Left colon (tissue), 2 donors: ENCODE measurements at regions not wholly inside any gene's neighbourhood (a gene's known extent, or its start where the extent isn't known, plus 50 kb on each side); places are given as distances from the start of the nearest gene placed in this dataset.
"Not testable (repeated sequence)": the region's sequence is repeated elsewhere in the genome, so short reads cannot be mapped to it uniquely, and the experiment has no call there.

Experiments
- ATAC-seq: fragments of 200-7000 bp; cut with Tn5 transposase; one replicate; pipeline ENCODE4 v1.9.1; 2020; ENCODE audit warnings: mild to moderate bottlenecking, moderate library complexity
- DNase-seq, 2 donors: peaks; one replicate each; pipeline ENCODE4 v3.0.0-alpha.2; 2020
- intact Hi-C, 2 donors: fragments of 100-400 bp; cut with DNase I in 1 of 2; cut with micrococcal nuclease in 1 of 2; formaldehyde crosslinking; loops; one replicate each; pipeline versions ENCODE4 v1.11.2 to v1.14.0; 2022; cut with DNase I, micrococcal nuclease
- donor health status: DM: no; HTN: no; CAD: no.
- donor health status: DM: yes; HTN: yes; CAD: no.

DNA sequence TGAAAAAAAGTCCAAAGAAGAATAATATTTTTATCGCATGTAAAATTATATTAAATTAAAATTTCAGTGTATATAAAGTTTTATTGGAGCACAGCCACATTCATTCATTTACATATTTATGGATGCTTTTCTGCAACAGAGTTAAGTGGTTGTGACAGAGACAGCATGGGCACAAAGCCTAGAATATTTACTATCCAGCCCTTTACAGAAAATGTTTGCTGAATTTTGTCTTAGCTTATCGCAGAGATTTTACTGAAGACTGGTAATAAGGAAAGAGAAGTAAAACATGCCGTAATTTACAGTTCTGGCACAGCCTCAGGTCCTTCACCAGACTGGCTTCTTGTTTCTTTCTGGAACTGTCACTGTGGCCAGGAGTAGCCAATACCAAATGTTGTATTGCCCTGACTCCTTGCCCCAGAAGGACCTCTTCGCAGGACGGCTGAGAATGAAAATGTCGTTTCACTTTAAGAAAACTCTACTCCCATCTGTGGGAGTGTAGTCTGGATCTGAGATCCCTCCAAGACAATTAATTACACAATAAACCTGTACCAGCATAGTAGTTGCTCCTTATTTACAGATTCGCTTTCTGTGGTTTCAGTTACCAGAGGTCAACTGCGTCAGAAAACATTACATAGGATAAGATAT, 94.9 kb upstream of the GOT2 start:
- intact Hi-C loops = no loop called here
- ATAC-seq (no peak), DNase-seq (no peak)

GRCh38 chr16:58824201-58824600, 90.1 kb upstream of the GOT2 start:
- ATAC-seq (no peak), DNase-seq (no peak)
- intact Hi-C loops = no loop called here

- DNase-seq = no peak
- ATAC-seq = no peak
- intact Hi-C loops = no loop called here
These were observed 87.8 kb upstream of the GOT2 start for GRCh38 chr16:58821886-58822285.

DNA sequence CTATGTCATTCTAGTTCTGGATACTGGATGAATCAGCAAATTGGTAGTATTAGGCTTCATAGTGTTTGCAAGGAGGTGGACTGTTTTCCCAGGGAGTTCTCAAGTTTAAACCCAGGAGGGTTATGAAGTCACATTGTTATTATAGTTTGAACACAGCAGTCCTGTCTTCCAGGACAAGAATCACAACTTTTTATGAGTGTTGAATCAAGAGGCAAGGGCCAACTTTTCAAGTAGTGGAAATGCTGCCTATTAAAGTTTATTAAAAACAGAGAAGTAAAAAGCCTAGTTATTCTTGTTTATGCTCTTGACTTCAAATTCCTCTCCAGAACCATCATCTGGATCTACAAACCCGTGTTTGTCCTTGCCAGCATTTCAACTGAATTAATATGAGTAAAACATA, 86.3 kb upstream of the GOT2 start:
- ATAC-seq (no peak), DNase-seq (no peak)
- intact Hi-C loops = no loop called here

GRCh38 chr16:58815181-58815888, 81.2 kb upstream of the GOT2 start:
- intact Hi-C loops = no loop called here
- ATAC-seq = no peak
- no peak for DNase-seq

DNA sequence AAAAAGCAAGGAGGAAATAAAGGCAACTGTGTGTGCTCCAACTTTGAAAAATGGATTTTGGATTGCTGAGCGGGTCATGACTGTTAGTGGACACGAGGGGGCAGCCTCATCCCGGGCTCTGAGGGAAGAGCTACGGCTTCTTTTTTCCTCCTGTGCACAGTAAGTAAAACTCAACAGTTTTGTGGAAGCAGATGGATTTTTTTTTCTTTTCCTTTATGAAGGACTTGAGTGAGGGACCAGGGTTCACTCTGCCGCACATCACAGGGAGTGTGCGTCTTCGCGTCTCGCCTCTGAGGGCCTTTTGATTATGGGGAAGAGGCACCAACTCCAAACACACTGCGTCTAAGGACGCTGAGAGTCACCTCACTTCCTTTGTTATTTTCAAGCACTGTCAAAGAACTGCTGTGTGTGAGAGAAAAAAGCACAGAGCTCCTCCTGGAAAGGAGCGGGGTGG, 80.3 kb upstream of the GOT2 start:
- intact Hi-C loops = no loop called here
- ATAC-seq (peak; percentile 66), DNase-seq (peak in 1 of 2 donors; percentile 27)

- intact Hi-C loops = no loop called here
- DNase-seq = no peak
- ATAC-seq = no peak
These were observed 75.1 kb upstream of the GOT2 start for GRCh38 chr16:58809213-58809612.

DNA sequence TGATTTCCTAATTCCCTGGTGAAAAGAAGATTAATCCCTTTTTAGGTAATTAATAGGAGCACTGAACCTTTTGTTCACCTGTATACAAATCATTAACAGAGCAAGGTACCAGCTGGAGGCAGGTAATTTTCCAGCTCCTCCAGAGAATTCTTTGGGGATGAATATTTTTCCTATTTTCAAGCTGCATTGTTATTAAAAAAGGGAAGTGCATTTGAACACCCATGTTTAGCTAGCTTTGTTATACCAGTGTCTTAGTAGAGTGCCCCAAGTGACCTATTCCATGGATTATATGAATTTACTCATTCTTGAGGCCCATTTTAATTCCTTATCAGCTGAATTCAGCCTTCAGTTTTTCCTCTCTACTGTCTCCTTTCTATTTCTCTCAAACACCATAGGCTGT, 73.2 kb upstream of the GOT2 start:
- ATAC-seq = no peak
- no peak for DNase-seq
- intact Hi-C loops = no loop called here

GRCh38 chr16:58801838-58802237, 67.7 kb upstream of the GOT2 start:
- intact Hi-C loops = no loop called here
- ATAC-seq = no peak
- DNase-seq = no peak

GRCh38 chr16:58797137-58797801, 63.2 kb upstream of the GOT2 start:
- intact Hi-C loops = no loop called here
- no peak for ATAC-seq

DNA sequence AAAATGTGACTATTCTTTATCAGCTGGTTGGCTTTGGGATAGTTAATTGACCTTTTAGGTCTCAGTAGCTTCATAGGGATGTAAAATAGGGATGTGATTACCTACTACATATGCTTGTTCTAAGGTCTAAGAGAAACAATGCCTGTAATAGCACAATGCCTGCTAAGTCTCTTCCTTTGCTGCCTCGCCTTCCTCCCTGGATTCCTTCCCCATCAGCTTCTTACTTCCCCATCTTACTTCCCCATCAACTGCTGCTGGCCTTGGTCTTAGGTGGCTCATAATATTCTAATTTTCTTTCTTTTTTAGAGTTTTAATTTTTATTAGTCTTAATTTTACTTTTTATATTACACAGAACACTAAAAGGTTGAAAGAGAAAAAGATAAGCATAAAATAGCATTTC, 59.2 kb upstream of the GOT2 start:
- no peak for DNase-seq
- intact Hi-C loops = no loop called here
- no peak for ATAC-seq

More at GRCh38 chr16:58797137-58797801, 63.2 kb upstream of the GOT2 start:
- DNase-seq = no peak

GRCh38 chr16:58792188-58792587, 58.1 kb upstream of the GOT2 start:
- DNase-seq (no peak), ATAC-seq (no peak)
- intact Hi-C loops = no loop called here

- DNase-seq, ATAC-seq, intact Hi-C loops: not testable (repeated sequence)
These were observed 56.9 kb upstream of the GOT2 start for GRCh38 chr16:58790816-58791557.

GRCh38 chr16:58789351-58789750, 55.2 kb upstream of the GOT2 start:
- ATAC-seq (no peak), DNase-seq (no peak)
- intact Hi-C loops = no loop called here
